Liver (tissue), 3 donors: ENCODE measurements at regions not wholly inside any gene's neighbourhood (a gene's known extent, or its start where the extent isn't known, plus 50 kb on each side); places are given as distances from the start of the nearest gene placed in this dataset.

Source experiments
- FOXA2 ChIP-seq: IDR thresholded peaks from 2 replicates; pipeline ENCODE4 v1.6.1; 2016; ENCODE audit warnings: antibody characterized with exemption
- GABPA ChIP-seq, 2 donors: IDR thresholded peaks in 1 of 2; conservative IDR thresholded peaks in 1 of 2; 2 replicates each; pipeline ENCODE4 v1.6.1; 2016; ENCODE audit warnings: antibody characterized with exemption in 2 of 2, mild to moderate bottlenecking in 1 of 2, moderate library complexity in 1 of 2
- NR2F2 ChIP-seq: IDR thresholded peaks from 2 replicates; pipeline ENCODE4 v1.6.1; 2016; ENCODE audit warnings: antibody characterized with exemption
- RAD21 ChIP-seq, 2 donors: IDR thresholded peaks; 2 replicates each; pipeline ENCODE4 v1.6.1; 2016; ENCODE audit warnings: antibody characterized with exemption in 2 of 2, mild to moderate bottlenecking in 2 of 2
- RXRA ChIP-seq, 2 donors: IDR thresholded peaks; 2 replicates each; pipeline ENCODE4 v1.6.1; 2017 to 2018; ENCODE audit warnings: antibody characterized with exemption in 2 of 2, mild to moderate bottlenecking in 1 of 2
- TAF1 ChIP-seq: conservative IDR thresholded peaks from 2 replicates; pipeline ENCODE4 v1.6.1; 2016; ENCODE audit warnings: antibody characterized with exemption, mild to moderate bottlenecking
- YY1 ChIP-seq: IDR thresholded peaks from 2 replicates; pipeline ENCODE4 v1.6.1; 2016; ENCODE audit warnings: antibody characterized with exemption, mild to moderate bottlenecking
- TF ChIP-seq, protein P1 (sequence below): fragments of 150-350 bp; IDR thresholded peaks from 2 replicates; pipeline ENCODE4 v1.5.1; 2017; ENCODE audit warnings: improper control_type of control experiment, low read depth, low read length; ENCODE audit not compliant: missing input control
- TF ChIP-seq, protein P2 (sequence below): IDR thresholded peaks from 2 replicates; pipeline ENCODE4 v1.6.1; 2016; ENCODE audit warnings: antibody characterized with exemption, mild to moderate bottlenecking
- TF ChIP-seq, protein P3 (sequence below): IDR thresholded peaks from 2 replicates; pipeline ENCODE4 v1.6.1; 2016; ENCODE audit warnings: antibody characterized with exemption
- donor health status: healthy.
- donor health status: healthy.

DNA sequence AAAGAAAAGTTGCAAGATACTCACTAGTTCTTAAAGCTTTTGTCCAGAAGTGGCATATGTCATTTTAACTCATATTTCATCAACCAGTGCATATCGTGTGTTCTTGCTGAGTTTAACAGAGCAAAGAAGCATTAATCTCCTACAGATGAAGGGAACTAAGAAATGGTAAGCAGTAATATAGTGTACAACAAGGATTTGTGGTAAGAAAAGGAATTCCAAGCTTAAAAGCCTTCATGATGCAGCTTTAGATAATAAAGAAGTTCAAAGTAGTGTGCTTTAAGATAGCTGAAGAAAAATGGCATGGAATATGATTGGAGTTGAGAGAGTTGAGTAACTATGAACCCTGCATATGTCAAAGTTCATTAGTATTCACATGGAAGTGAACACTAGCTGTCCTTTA is 649.8 kb upstream of the FSHR start:
- TF ChIP-seq, protein P1, sequence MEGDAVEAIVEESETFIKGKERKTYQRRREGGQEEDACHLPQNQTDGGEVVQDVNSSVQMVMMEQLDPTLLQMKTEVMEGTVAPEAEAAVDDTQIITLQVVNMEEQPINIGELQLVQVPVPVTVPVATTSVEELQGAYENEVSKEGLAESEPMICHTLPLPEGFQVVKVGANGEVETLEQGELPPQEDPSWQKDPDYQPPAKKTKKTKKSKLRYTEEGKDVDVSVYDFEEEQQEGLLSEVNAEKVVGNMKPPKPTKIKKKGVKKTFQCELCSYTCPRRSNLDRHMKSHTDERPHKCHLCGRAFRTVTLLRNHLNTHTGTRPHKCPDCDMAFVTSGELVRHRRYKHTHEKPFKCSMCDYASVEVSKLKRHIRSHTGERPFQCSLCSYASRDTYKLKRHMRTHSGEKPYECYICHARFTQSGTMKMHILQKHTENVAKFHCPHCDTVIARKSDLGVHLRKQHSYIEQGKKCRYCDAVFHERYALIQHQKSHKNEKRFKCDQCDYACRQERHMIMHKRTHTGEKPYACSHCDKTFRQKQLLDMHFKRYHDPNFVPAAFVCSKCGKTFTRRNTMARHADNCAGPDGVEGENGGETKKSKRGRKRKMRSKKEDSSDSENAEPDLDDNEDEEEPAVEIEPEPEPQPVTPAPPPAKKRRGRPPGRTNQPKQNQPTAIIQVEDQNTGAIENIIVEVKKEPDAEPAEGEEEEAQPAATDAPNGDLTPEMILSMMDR, result no peak
- TF ChIP-seq GABPA (IDR thresholded peaks at IDR 0.05 in 1 of 2, conservative IDR thresholded peaks at IDR 0.05 in 1 of 2), result no peak
- no peak for TF ChIP-seq YY1
- TF ChIP-seq TAF1, result no peak
- TF ChIP-seq RAD21 (IDR thresholded peaks at IDR 0.05), result no peak
- no peak for TF ChIP-seq NR2F2
- TF ChIP-seq, protein P2, sequence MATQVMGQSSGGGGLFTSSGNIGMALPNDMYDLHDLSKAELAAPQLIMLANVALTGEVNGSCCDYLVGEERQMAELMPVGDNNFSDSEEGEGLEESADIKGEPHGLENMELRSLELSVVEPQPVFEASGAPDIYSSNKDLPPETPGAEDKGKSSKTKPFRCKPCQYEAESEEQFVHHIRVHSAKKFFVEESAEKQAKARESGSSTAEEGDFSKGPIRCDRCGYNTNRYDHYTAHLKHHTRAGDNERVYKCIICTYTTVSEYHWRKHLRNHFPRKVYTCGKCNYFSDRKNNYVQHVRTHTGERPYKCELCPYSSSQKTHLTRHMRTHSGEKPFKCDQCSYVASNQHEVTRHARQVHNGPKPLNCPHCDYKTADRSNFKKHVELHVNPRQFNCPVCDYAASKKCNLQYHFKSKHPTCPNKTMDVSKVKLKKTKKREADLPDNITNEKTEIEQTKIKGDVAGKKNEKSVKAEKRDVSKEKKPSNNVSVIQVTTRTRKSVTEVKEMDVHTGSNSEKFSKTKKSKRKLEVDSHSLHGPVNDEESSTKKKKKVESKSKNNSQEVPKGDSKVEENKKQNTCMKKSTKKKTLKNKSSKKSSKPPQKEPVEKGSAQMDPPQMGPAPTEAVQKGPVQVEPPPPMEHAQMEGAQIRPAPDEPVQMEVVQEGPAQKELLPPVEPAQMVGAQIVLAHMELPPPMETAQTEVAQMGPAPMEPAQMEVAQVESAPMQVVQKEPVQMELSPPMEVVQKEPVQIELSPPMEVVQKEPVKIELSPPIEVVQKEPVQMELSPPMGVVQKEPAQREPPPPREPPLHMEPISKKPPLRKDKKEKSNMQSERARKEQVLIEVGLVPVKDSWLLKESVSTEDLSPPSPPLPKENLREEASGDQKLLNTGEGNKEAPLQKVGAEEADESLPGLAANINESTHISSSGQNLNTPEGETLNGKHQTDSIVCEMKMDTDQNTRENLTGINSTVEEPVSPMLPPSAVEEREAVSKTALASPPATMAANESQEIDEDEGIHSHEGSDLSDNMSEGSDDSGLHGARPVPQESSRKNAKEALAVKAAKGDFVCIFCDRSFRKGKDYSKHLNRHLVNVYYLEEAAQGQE, result no peak
- TF ChIP-seq, protein P3, sequence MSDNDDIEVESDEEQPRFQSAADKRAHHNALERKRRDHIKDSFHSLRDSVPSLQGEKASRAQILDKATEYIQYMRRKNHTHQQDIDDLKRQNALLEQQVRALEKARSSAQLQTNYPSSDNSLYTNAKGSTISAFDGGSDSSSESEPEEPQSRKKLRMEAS, result no peak
- TF ChIP-seq RXRA (IDR thresholded peaks at IDR 0.05), result no peak
- TF ChIP-seq FOXA2, result no peak
